Prostate gland (tissue), 2 donors: ENCODE measurements at regions not wholly inside any gene's neighbourhood (a gene's known extent, or its start where the extent isn't known, plus 50 kb on each side); places are given as distances from the start of the nearest gene placed in this dataset.

Source experiments
- POLR2A ChIP-seq: fragments of 450-650 bp; IDR thresholded peaks from one replicate; pipeline ENCODE4 v1.6.1; 2016; ENCODE audit warnings: antibody characterized with exemption, mild to moderate bottlenecking
- POLR2AphosphoS5 ChIP-seq: sonication (generic); formaldehyde crosslinking; IDR thresholded peaks from one replicate; pipeline ENCODE4 v1.6.1; 2017; ENCODE audit warnings: antibody characterized with exemption
- TF ChIP-seq, protein P1 (sequence below), 4 experiments: fragments of 200-600 bp in 2 of 4; fragments of 450-650 bp in 2 of 4; sonication (generic) in 2 of 4; IDR thresholded peaks; 1 replicate in 3 of 4; 2 replicates in 1 of 4; pipeline ENCODE4 v1.5.1; 2016 to 2019; ENCODE audit warnings: antibody characterized with exemption in 4 of 4, mild to moderate bottlenecking in 2 of 4, moderate library complexity in 2 of 4

DNA sequence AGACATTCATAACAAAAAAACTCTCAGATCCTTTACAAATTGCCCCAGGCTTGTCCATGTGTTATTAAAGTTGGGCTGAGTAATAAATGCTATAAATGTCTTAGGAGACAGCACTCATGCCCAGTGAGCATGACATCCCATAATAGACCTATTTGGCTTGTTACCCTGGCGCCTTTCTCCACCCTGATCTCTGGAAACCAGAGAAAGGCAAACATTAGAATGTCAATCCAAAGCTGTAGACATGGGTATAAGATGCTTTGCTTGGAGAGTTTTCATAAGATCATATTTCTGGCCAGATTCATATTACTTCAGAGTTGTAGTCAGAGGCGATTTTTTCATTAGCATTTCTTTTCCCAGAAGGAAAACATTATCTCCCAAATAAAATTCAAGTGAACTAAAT, 161.3 kb upstream of the UBASH3B start:
- TF ChIP-seq, protein P1, sequence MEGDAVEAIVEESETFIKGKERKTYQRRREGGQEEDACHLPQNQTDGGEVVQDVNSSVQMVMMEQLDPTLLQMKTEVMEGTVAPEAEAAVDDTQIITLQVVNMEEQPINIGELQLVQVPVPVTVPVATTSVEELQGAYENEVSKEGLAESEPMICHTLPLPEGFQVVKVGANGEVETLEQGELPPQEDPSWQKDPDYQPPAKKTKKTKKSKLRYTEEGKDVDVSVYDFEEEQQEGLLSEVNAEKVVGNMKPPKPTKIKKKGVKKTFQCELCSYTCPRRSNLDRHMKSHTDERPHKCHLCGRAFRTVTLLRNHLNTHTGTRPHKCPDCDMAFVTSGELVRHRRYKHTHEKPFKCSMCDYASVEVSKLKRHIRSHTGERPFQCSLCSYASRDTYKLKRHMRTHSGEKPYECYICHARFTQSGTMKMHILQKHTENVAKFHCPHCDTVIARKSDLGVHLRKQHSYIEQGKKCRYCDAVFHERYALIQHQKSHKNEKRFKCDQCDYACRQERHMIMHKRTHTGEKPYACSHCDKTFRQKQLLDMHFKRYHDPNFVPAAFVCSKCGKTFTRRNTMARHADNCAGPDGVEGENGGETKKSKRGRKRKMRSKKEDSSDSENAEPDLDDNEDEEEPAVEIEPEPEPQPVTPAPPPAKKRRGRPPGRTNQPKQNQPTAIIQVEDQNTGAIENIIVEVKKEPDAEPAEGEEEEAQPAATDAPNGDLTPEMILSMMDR (IDR thresholded peaks at IDR 0.05): no peak
- TF ChIP-seq POLR2AphosphoS5: no peak
- TF ChIP-seq POLR2A: no peak
